HEK293 (cell line): ENCODE measurements at regions not wholly inside any gene's neighbourhood (a gene's known extent, or its start where the extent isn't known, plus 50 kb on each side); places are given as distances from the start of the nearest gene placed in this dataset.

Experiments used
- CTCF ChIA-PET: fragments of 350-600 bp; formaldehyde crosslinking; extraction: SDS; loops from one replicate; lab custom pipeline; 2021; ENCODE audit warnings: antibody characterized with exemption; lab: Yijun Ruan, JAX
- POLR2A ChIA-PET: fragments of 300-600 bp; formaldehyde crosslinking; extraction: SDS; loops from one replicate; lab custom pipeline; 2020; ENCODE audit warnings: antibody characterized with exemption, inconsistent platforms; lab: Yijun Ruan, JAX
- H3K27ac ChIP-seq: fragments of 200-500 bp; sonication (Bioruptor generic); 2 replicates; pipeline ENCODE4 v1.5.1; 2014; ENCODE audit warnings: low read depth, low read length, control low read depth, inconsistent platforms; ENCODE audit errors: extremely low read depth
- H3K36me3 ChIP-seq, 2 experiments: fragments of 200-500 bp in 1 of 2; sonication (Bioruptor generic) in 1 of 2; 1 replicate in 1 of 2; 2 replicates in 1 of 2; pipeline ENCODE4 v1.5.1; 2014 to 2017; ENCODE audit warnings: inconsistent platforms in 2 of 2, low read length in 2 of 2; ENCODE audit not compliant: control insufficient read depth in 2 of 2, insufficient read depth in 1 of 2
- H3K4me1 ChIP-seq: fragments of 200-500 bp; sonication (Bioruptor generic); 2 replicates; pipeline ENCODE4 v1.5.1; 2014; ENCODE audit warnings: mild to moderate bottlenecking, low read length, inconsistent platforms; ENCODE audit not compliant: control insufficient read depth, insufficient read depth
- H3K4me3 ChIP-seq: 2 replicates; pipeline ENCODE4 v1.5.1; 2011; ENCODE audit warnings: low read depth, mild to moderate bottlenecking, control low read depth, low read length, moderate library complexity
- H3K9me3 ChIP-seq: fragments of 200-500 bp; sonication (Bioruptor generic); 2 replicates; pipeline ENCODE4 v1.5.1; 2014; ENCODE audit warnings: low read depth, low read length, inconsistent platforms; ENCODE audit not compliant: control insufficient read depth, insufficient read depth
- BCL6B ChIP-seq: fragments of 450-650 bp; formaldehyde crosslinking; IDR thresholded peaks from 2 replicates; pipeline ENCODE4 v1.5.1; 2017; ENCODE audit warnings: missing biosample characterization, missing genetic modification characterization
- FEZF1 ChIP-seq: fragments of 450-650 bp; formaldehyde crosslinking; IDR thresholded peaks from 2 replicates; pipeline ENCODE4 v1.5.1; 2016; ENCODE audit warnings: missing biosample characterization, missing genetic modification characterization
- GLI4 ChIP-seq: fragments of 450-650 bp; formaldehyde crosslinking; IDR thresholded peaks from 2 replicates; pipeline ENCODE4 v1.5.1; 2016; ENCODE audit warnings: missing biosample characterization, missing genetic modification characterization
- HOXC10 ChIP-seq: sonication (generic); formaldehyde crosslinking; IDR thresholded peaks from 2 replicates; pipeline ENCODE4 v1.8.1; 2023; ENCODE audit warnings: mild to moderate bottlenecking, missing genetic modification reagents
- OSR2 ChIP-seq: fragments of 450-650 bp; formaldehyde crosslinking; IDR thresholded peaks from 2 replicates; pipeline ENCODE4 v1.5.1; 2016; ENCODE audit warnings: missing biosample characterization, missing genetic modification characterization
- PRDM4 ChIP-seq: fragments of 450-650 bp; formaldehyde crosslinking; IDR thresholded peaks from 2 replicates; pipeline ENCODE4 v1.5.1; 2017; ENCODE audit warnings: missing biosample characterization, missing genetic modification characterization
- SCRT1 ChIP-seq: fragments of 450-650 bp; formaldehyde crosslinking; IDR thresholded peaks from 2 replicates; pipeline ENCODE4 v1.5.1; 2016; ENCODE audit warnings: missing biosample characterization, missing genetic modification characterization, borderline replicate concordance
- ZBTB48 ChIP-seq: fragments of 450-650 bp; formaldehyde crosslinking; IDR thresholded peaks from 2 replicates; pipeline ENCODE4 v1.5.1; 2016; ENCODE audit warnings: missing biosample characterization, missing genetic modification characterization
- ZFHX2 ChIP-seq: fragments of 450-650 bp; formaldehyde crosslinking; conservative IDR thresholded peaks from 2 replicates; pipeline ENCODE4 v1.5.1; 2016; ENCODE audit warnings: missing biosample characterization, missing genetic modification characterization
- ZFP3 ChIP-seq: fragments of 450-650 bp; formaldehyde crosslinking; IDR thresholded peaks from 2 replicates; pipeline ENCODE4 v1.5.1; 2016; ENCODE audit warnings: low read depth, missing biosample characterization, missing genetic modification characterization
- ZNF157 ChIP-seq: fragments of 450-650 bp; formaldehyde crosslinking; IDR thresholded peaks from 2 replicates; pipeline ENCODE4 v1.5.1; 2016; ENCODE audit warnings: missing biosample characterization, missing genetic modification characterization
- ZNF174 ChIP-seq: fragments of 450-650 bp; formaldehyde crosslinking; IDR thresholded peaks from 2 replicates; pipeline ENCODE4 v1.5.0; 2017; ENCODE audit warnings: missing biosample characterization, mild to moderate bottlenecking, missing genetic modification characterization
- ZNF274 ChIP-seq, 2 experiments: fragments of 200-500 bp in 1 of 2; fragments of 450-650 bp in 1 of 2; sonication (Bioruptor generic) in 1 of 2; formaldehyde crosslinking in 1 of 2; IDR thresholded peaks; 2 replicates each; pipeline versions ENCODE4 v1.5.1 to v1.6.1; 2014 to 2016; ENCODE audit warnings: borderline replicate concordance in 1 of 2, inconsistent platforms in 1 of 2, low read length in 1 of 2, missing biosample characterization in 1 of 2, missing genetic modification characterization in 1 of 2
- ZNF501 ChIP-seq: fragments of 450-650 bp; formaldehyde crosslinking; IDR thresholded peaks from 2 replicates; pipeline ENCODE4 v1.5.1; 2016; ENCODE audit warnings: missing biosample characterization, missing genetic modification characterization
- ZNF510 ChIP-seq: fragments of 450-650 bp; formaldehyde crosslinking; IDR thresholded peaks from 2 replicates; pipeline ENCODE4 v1.5.1; 2018; ENCODE audit warnings: mild to moderate bottlenecking, missing genetic modification characterization, missing biosample characterization; ENCODE audit not compliant: insufficient replicate concordance
- ZNF513 ChIP-seq: fragments of 450-650 bp; IDR thresholded peaks from 2 replicates; pipeline ENCODE4 v1.5.1; 2018; ENCODE audit warnings: missing biosample characterization, missing genetic modification characterization
- ZNF555 ChIP-seq: fragments of 450-650 bp; formaldehyde crosslinking; conservative IDR thresholded peaks from 2 replicates; pipeline ENCODE4 v1.5.1; 2017; ENCODE audit warnings: missing biosample characterization, mild to moderate bottlenecking, missing genetic modification characterization, inconsistent platforms
- ZNF580 ChIP-seq: fragments of 450-650 bp; formaldehyde crosslinking; IDR thresholded peaks from 2 replicates; pipeline ENCODE4 v1.5.1; 2016; ENCODE audit warnings: missing biosample characterization, missing genetic modification characterization
- ZNF600 ChIP-seq: fragments of 450-650 bp; formaldehyde crosslinking; IDR thresholded peaks from 2 replicates; pipeline ENCODE4 v1.5.1; 2016; ENCODE audit warnings: missing biosample characterization, missing genetic modification characterization
- ZNF621 ChIP-seq: fragments of 450-650 bp; formaldehyde crosslinking; IDR thresholded peaks from 2 replicates; pipeline ENCODE4 v1.5.1; 2017; ENCODE audit warnings: missing biosample characterization, missing genetic modification characterization
- ZNF701 ChIP-seq: fragments of 450-650 bp; formaldehyde crosslinking; IDR thresholded peaks from 2 replicates; pipeline ENCODE4 v1.5.1; 2016; ENCODE audit warnings: missing biosample characterization, missing genetic modification characterization
- ZNF776 ChIP-seq: fragments of 450-650 bp; formaldehyde crosslinking; IDR thresholded peaks from 2 replicates; pipeline ENCODE4 v1.5.0; 2017; ENCODE audit warnings: missing biosample characterization, missing genetic modification characterization, borderline replicate concordance
- ZSCAN16 ChIP-seq: fragments of 450-650 bp; formaldehyde crosslinking; IDR thresholded peaks from 2 replicates; pipeline ENCODE4 v1.5.1; 2016; ENCODE audit warnings: missing biosample characterization, missing genetic modification characterization
- TF ChIP-seq, protein P1 (sequence below): fragments of 450-650 bp; formaldehyde crosslinking; IDR thresholded peaks from 2 replicates; pipeline ENCODE4 v1.5.1; 2016; ENCODE audit warnings: missing biosample characterization, missing genetic modification characterization

DNA sequence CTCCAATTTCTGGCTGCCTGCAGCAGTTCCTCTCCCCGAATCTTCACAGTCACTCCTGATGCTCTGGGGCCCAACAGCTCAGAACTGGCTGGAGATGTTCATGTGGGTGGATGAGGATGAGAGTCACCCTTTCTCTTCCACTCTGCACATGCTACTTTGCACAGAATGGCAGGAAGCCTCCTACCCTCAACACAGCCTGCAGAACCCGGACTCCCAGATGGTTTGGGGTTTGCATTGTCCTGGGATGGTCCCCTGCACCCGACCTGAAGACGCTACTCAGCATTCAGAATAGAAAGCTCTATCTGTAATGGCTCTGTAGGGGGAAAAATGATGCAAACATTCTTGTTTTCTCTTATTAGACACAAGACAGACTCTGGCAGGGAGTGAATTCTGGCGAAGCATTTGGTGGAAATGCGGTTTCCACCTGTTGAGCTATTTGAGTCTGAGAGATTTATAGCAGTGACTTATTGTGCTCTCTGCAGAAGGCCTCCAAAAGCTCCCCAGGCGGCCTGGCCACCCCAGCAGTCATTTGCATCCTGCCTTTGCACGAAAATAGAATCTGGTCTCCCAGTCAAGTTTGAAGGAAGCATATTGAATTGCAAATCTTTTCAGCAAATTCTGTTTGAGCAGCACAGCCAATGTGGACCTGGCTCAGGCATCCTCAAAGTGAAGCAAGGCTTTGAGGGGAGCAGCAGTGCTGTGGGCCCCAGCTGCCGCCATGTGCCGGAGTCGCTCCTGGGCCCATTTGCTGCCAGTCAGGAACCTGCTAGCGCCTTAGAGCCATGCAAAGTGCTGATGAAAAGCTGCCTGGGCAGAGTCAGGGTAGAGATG lies 309.3 kb downstream of the TCERG1L start:
- H3K9me3 ChIP-seq = no peaks in the 10 kb centered on the region
- no peak for TF ChIP-seq ZFP3 (tag by site-specific recombination)
- no peak for TF ChIP-seq ZNF600
- TF ChIP-seq FEZF1 (tag by site-specific recombination) = no peak
- TF ChIP-seq OSR2 = no peak
- TF ChIP-seq ZNF776 = no peak
- no peak for TF ChIP-seq ZFHX2
- H3K4me3 ChIP-seq = no peak overlapping the region
- H3K36me3 ChIP-seq = no peaks in the 10 kb centered on the region
- no peaks in the 10 kb centered on the region for H3K4me1 ChIP-seq
- ChIA-PET CTCF (no interaction called here), POLR2A (no interaction called here)
- no peak overlapping the region for H3K27ac ChIP-seq

GRCh38 chr10:131003455-131003854 lies 308.1 kb downstream of the TCERG1L start:
- H3K36me3 ChIP-seq = no peaks in the 10 kb centered on the region
- ChIA-PET CTCF (no interaction called here), POLR2A (no interaction called here)
- H3K4me1 ChIP-seq = no peaks in the 10 kb centered on the region
- no peaks in the 10 kb centered on the region for H3K9me3 ChIP-seq
- no peak overlapping the region for H3K4me3 ChIP-seq
- TF ChIP-seq ZNF580 (tag by site-specific recombination) (no peak), ZNF510 (tag by site-specific recombination) (no peak), PRDM4 (tag by site-specific recombination) (no peak), ZNF174 (tag by site-specific recombination) (no peak), HOXC10 (CRISPR knock-in tag) (no peak), ZNF157 (tag by site-specific recombination) (no peak), ZSCAN16 (tag by site-specific recombination) (no peak), ZNF513 (tag by site-specific recombination) (no peak), ZNF501 (tag by site-specific recombination) (no peak), ZNF621 (no peak), SCRT1 (tag by site-specific recombination) (no peak), ZNF274 (IDR thresholded peaks at IDR 0.05; ENCODE audit: low read length) (no peak), ZNF274 (tag by site-specific recombination; IDR thresholded peaks at IDR 0.05; ENCODE audit: borderline replicate concordance) (no peak), GLI4 (tag by site-specific recombination) (no peak), ZNF701 (tag by site-specific recombination) (no peak), BCL6B (tag by site-specific recombination) (no peak), ZNF555 (tag by site-specific recombination) (no peak), ZBTB48 (tag by site-specific recombination) (no peak)
- TF ChIP-seq, protein P1, sequence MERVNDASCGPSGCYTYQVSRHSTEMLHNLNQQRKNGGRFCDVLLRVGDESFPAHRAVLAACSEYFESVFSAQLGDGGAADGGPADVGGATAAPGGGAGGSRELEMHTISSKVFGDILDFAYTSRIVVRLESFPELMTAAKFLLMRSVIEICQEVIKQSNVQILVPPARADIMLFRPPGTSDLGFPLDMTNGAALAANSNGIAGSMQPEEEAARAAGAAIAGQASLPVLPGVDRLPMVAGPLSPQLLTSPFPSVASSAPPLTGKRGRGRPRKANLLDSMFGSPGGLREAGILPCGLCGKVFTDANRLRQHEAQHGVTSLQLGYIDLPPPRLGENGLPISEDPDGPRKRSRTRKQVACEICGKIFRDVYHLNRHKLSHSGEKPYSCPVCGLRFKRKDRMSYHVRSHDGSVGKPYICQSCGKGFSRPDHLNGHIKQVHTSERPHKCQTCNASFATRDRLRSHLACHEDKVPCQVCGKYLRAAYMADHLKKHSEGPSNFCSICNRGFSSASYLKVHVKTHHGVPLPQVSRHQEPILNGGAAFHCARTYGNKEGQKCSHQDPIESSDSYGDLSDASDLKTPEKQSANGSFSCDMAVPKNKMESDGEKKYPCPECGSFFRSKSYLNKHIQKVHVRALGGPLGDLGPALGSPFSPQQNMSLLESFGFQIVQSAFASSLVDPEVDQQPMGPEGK (tag by site-specific recombination) = no peak
- no peak overlapping the region for H3K27ac ChIP-seq
